SKM-1 treated with dmso at 0.1 percent for 144 hours (cell line): ENCODE measurements at regions not wholly inside any gene's neighbourhood (a gene's known extent, or its start where the extent isn't known, plus 50 kb on each side); places are given as distances from the start of the nearest gene placed in this dataset.

Source experiments
- DNase-seq: peaks from one replicate; lab custom pipeline; 2025; ENCODE audit not compliant: unreplicated experiment; lab: John Stamatoyannopoulos, UW

DNA sequence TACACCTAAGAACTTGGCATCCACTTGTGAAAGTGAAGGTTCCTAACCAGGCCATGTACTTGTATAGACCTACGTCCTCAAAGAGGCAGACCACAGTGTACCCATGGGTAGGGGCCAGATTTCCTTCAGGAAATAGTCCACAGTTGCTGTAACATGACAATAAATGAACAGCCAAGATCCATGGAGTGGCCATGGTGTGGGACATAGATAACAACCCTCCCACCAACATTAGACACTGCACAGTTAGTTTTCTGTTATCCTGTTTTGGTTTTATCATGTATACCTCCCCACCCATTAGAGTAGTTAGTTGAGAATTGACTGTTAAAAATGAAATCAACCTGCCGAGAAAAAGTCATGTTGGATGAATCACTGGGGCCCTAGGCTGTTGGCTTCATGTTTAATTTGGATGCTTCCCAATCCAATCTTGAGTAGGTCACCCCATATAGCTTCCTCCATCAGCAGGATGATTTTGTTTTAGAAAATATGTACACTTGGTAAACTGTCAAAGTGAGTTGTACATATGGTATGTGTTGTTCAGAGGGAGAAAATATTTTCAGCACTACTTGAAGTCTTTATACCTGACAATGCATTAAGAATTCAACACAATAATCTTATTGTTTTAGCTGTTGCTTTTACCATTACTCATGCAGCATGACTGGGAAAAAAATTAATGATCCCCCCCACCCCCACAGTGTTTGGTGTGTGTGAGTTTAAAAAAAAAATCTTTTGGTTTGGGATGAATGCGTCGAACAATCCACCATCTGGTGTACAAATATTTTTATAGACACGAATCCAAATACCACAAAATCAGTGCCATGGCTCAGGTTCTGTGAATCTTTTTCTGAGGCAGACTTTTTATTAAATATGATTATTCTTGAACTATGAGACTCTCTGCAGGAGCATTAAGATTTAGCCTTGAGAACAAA is 88.3 kb upstream of the ARHGAP29 start:
- no peak for DNase-seq

DNA sequence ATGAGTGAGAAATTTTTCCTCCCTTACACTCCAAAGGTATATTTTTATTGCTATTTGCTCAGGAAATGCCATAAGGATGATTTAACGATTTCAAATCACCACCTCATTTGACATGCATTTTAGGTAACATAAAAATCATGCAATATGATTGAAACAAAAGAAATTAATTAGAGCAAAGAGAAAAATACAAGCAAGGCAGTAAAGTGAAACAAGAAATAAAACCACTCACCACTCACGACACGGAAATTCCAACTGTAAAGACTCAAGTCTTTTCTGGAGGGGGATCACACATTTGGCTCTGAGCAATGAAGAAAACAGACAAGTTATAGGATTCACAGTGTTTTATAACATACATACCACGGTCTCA is 86.8 kb upstream of the ARHGAP29 start:
- no peak for DNase-seq

DNA sequence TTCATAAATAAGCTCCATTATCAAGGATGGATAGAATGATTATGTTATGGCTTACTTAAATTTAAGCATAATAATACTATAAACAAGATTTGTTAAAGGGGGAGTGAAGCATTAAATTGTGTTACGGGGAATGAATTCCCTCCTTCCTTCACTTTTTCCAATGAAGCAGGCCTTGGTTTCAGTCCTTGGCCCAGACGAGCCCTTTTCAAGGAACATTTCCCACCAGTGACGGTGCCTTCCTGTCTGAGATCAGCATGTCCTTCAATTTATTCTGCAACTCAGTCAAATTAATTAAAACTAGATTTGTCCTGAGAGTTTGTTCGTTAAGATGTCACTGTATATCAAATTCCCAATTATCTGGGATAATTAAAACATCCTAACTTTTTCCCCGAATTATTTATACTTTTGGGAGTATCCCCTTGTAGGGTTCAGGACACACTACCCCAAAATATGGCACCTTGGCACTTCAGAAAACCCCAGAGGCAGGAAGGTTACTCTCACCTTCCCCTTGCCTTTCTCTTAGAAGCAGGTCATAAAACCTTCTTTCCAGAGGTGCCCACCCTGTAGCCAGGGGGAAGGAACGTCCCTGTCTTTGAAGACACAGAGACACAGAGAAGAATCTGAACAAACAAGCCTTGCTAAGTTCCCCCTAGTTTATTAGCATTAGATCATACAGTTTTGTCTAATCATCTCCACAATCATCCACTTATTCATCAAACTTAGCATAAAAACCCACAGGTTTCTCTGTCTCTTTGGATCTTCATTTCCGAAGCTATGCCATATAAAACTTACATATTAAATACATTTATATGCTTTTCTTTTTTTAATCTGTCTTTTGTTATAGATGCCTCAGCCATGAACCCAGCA is 86.2 kb upstream of the ARHGAP29 start:
- DNase-seq = no peak

DNA sequence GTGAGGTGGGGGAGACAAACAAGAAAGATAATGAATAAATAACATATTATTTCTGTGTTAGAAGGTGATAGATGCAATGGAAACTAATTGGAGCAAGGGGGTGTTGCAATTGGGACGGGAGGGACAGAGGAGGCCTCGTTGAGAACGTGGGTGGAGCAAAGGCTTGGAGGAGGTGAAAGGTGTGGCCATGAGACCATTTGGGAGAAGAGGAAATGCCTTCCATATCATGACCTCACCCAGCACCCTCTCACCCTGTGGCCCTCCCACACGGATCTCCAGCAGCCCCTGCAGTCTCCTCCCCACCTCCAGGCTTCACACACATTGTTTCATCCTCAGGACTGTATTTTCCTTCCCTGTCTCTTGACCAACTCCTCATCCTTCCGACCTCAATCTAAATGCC is 85.3 kb upstream of the ARHGAP29 start:
- no peak for DNase-seq

DNA sequence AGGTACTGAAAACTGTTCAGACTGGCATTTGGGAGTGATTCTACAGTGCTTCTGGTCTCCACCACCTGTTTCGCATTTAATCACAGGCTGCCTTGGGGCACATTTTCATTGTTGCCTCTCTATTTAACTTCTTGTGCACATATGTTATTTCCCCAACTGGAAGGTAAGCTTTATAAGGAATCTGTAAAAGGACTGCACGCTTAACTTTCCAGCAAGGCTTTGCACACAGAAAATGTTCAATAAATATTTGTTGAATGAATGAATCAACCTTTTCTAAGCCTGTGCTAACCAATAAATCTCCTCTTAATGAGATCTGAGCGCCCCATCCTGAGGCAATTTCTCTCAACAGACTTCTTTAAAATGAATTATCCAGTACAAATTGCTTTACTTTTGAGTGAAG is 84.3 kb upstream of the ARHGAP29 start:
- DNase-seq = no peak

DNA sequence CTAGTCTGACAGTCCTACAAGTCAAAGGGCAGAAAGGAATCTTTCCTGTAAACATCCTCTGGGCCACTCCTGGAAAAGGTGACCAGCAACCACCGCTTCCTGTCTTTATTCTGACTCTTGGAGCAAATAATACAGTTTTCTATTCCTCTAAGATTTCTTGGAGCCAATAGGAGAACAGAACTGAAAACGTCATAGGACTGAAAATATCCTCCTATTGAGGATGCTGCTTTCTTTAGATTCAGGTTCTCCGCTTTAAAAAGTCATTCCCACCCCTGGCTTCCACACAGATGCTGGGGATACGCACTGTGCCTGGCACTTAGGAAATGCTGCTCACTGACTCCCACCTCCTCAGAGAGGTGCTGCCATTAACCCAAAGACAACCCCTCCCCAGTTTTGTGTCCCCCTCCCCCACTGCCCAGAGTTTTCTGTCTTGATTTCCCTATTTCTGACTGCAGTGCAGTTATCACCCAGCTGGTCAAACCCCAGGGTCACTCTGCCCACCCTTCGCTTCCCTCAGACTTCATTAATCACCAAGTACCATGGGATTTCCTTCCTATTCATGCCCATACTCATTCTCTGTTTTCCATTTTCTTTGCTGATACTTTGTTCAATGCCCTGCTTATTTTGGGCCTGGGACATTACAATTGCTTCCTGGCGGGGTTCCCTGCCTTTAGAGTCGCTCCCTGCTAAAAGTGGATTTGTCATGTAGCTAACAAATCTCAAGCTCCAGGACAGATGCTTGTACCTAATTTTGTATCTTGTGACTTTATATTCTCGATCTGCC is 82.1 kb upstream of the ARHGAP29 start:
- DNase-seq = no peak

DNA sequence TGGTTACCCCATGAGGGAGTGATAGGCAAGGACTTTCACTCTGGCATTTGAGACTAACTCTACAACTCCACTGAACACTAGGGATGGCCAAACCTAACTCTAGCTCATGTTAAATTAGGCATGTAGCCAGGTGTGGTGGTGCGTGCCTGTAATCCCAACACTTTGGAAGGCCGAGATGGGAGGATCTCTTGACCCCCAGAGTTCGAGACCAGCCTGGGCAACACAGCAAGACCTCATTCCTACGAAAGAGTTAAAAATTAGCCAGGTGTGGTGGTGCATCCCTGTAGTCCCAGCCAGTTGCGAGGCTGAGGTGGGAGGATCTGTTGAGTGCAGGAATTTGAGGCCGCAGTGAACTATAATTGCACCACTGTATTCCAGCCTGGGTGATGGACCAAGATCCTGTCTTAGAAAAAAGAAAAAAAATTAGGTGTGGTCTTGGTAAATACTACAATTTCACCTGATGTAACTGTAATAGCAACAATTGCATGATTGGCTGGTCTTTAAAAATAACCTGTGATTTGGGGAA is 81.2 kb upstream of the ARHGAP29 start:
- DNase-seq = no peak

DNA sequence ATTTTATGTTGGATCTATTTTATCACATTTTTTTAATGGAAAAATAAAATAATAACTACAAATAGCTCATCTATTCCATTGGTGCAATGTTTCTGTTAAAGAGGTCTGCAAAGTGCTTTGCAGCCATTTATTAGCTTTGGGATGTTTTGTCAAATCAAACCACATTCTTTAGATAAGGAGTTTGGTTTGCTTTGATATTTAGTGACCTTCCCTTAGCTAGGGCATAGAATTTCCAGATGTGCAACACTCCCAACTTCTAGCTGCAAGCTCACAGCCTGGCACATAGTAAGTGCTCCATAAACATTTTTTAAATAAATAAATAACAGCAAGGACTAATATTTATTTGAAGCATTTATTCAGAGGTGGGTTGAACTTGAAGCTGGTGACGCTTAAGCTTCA is 80.4 kb upstream of the ARHGAP29 start:
- no peak for DNase-seq

DNA sequence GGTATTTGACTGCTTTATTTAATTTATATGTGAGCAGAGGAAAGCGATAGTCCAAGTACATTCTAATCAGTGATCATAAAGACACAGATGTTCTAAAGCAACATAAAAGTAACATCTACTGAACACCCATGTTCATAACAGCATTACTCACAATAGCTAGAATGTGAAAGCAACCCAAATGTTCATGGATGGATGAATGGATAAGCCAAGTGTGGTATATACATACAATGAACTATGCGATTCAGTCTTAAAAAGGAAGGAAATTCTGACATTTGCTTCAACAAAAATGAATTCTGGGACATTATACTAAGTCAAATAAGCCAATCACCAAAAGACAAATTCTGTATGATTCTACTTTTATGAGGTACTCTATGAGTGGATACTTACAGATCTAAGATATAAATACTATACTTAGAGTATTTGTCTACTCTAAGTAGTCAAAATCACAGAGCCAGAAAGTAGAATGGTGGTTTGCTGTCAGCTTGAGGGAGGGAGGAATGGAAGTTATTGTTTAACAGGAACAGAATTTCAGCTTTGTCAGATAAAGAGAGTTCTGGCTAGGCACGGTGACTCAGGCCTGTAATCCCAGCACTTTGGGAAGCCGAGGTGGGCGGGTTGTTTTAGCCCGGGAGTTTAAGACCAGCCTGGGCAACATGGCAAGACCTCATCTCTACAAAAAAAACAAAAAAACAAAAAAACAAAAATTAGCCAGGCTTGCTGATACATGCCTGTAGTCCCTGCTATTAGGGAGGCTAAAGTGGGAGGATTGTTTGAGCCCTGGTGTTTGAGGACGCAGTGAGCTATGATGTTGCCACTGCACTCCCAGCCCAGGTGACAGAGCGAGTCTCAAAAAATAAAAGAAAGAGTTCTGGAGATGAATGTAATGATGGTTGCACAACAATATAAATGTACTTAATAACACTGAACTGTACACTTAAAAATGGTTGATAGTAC is 79.7 kb upstream of the ARHGAP29 start:
- DNase-seq = no peak

DNA sequence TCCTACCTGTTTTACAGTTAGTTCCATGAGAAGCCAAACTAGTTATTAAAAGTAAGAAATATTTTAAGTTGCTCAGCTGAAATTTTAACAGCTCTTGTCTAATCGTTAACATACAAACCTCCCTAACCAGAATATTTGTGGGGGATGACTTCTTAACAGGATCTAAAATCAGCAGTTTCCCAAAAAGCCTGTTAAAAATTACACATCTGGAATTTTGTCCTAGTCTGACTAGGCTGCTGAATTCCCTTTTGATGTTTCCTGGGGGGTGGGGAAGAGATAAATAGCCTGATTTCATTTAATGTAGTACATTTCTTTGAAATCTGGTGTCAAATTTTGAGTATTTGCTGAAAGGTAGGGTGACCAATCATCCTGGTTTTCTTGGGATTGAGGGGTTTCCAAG is 78.8 kb upstream of the ARHGAP29 start:
- no peak for DNase-seq

DNA sequence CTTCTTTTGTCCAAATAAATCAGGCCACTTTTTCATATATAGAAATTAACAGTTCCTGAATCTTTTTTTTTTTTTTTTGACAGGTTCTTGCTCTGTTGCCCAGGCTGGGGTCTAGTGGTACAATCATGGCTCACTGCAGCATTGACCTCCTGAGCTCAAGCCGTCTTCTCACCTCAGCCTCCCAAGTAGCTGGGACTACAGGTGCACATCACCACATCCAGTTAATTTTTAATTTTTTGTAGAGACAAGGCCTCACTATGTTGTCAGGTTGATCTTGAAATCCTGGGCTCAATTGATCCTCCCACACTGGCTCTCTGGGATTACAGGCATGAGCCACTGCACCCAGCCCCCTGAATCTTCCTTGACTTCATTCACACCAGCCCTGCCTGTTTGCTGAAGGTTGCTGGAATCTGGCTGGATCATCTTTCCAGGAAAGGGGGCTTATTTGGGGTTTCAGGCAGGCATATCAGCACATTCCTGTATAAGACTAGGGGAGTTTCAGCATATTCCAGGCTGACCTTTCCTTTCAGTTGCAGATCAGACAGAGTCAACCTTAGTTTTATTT is 78.2 kb upstream of the ARHGAP29 start:
- no peak for DNase-seq

DNA sequence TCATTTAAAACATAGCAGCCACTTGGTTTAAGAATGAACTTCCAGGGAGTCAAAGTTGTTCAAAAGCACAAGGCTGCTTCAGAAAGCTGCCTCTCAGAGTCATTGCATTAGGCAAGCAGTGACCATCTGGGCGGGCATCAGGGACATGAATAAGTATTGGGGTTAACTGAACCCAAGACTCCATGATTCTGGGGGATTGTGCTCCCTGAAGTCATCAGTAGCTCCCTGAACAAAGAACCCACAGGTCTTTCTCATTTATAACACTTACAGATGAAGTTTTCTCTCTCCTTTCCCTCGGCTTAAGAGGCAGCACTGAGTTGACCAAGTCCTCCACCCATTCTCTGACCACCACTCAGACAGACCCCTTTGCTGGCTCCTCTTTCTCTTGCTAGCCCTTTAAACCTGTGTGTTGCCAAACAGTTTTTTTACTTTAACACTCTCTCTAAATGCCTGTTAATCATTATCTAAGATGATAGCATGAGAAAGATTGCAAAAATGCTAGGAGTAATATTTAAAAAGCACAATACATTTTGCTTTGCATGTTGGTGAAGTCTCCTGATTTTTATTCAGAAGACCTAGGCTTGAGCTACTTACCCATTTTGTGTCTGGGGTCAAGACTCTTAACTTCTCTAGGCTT is 77.0 kb upstream of the ARHGAP29 start:
- DNase-seq = no peak

DNA sequence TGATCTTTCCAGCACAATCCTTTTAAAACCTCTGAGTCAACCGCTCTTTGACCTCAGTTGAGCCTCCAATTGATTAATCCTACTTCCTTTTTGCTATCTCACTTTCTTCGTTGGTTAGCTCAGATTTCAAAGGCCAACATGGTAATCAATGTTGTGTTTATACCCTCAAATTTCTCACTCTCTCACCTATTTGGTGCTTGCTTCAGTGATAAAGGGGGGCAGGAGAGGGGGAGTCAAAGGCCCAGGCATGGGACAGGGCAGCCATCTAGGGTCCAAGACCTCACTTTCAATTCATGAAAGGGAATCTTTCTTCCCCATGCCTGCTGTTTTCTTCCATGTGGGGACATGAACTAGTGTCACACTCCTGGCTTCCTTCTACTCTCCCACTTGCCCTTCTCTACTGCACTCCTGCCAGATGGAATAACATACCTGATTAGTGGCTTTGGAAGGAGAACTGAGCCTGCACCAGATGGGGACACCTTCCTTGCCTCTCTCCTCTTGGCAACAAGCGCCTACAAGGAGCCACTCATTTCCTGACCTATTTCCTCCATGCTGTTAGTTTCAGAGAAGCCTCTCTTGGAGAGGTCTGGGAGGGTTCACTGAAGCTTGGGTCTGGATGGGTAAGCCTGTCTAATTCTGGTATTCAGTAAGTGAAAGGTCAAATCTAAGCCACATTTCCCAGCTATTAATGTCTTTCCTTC is 73.3 kb upstream of the ARHGAP29 start:
- DNase-seq = no peak

DNA sequence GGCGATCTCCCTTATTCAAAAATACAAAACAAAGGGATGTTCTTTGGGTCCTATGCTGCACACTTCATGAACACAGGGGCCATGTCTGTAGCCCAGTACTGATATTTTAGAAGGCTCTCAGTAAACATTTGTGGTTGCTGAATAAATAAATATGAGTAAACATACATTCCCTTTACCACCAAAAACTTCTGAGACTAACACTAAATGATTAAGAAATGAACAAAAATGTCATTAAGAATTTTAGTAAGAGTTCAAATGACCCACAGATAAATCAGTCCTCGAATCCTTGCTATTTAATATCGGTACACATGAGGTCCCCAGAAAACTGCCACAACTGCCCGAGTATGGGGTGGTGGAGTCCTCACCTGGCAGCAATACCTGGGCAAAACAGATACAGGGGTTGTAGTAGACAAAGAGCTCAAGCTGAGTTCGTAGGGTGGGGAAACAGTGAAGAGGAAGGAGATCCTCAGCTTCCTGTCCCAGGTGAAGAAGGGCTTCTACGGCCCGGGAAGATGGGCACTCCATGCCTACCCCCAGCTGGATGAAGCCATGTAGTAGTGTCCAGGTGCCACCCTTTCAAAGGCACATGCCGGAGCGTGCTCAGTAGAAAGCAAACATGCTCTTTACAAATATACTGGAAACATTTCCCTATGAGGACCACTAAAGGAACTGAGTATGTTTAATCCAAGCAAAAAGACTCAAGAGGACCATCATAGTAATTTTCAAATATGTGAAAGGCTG is 72.6 kb upstream of the ARHGAP29 start:
- no peak for DNase-seq

DNA sequence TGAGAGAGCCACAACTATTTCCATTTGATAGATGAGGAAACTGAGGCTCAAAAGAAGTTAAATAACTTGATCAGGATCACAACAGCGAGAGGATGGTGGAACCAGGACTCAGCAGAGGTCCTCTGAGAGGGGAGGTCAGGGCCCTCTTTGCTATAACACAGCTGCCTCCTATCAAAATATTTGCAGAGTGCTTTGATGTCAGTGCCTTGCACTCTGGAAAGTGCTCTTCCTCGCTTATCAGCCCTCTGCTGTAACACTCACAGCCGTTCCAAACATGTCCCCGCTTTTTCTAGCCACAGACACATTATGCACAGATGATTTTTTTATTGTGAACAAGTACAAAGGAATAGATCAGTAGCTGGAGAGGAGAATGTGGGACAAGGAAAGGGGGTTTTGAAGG is 71.8 kb upstream of the ARHGAP29 start:
- no peak for DNase-seq

DNA sequence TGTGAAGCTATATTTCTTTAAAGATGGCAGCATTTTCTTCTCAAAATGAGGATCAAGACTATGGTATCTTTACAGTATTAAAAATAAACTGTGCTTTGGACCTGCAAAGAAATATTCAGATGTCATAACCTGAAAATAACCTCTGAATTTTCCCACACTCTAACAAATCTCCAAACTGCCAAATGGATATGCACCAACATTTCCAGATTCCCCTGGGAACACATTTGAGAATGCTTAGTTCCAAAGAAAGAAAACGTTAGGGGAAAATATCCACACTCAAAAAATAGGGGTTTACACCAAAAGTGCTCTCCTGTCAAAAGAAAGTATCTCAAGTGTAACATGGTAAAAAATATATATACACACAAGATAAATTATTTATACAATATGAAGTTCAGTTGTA is 69.1 kb upstream of the ARHGAP29 start:
- no peak for DNase-seq

DNA sequence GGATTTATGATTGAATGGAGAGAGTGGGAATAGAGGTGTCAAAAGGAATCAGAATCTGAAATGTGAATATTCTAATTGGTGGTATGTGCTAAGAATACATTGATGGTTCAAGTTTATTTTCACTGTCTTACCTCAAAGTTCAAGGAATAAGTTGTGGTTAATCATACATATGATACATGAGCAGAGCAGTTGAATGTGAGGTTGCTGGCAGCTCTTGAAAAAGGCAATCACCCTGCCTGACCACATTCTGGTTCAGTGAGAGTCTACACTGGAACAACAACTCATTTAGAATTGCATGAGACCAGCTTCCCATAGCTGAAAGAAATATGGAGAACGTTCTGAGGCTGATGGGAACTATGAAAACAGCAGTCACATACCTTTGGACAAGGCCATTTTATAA is 68.3 kb upstream of the ARHGAP29 start:
- no peak for DNase-seq

DNA sequence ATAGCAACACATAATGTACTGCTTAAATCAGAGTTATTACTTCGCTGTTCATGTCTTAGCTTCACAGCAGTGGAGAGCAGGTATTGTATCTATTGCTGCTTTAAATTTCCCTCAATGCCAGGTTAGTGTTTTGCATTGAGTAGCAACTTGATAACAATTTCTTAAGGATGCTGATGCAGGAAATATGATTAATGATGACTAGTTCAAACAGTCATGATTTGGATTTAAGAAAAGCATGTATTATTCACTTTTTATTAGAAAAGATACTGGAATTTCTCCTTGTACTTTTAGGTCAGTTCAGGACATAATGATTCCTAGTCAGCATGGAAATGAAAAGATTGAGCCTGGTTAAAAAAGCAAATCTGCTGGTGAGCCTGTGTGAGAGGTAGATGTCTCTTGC is 67.2 kb upstream of the ARHGAP29 start:
- DNase-seq = no peak
